Ammon's horn (tissue), 1 donor: ENCODE measurements at regions not wholly inside any gene's neighbourhood (a gene's known extent, or its start where the extent isn't known, plus 50 kb on each side); places are given as distances from the start of the nearest gene placed in this dataset.
A peak's percentile ranks its signal among the peaks of the same experiment; 100 is the strongest.
"Not testable (repeated sequence)": the region's sequence is repeated elsewhere in the genome, so short reads cannot be mapped to it uniquely, and the experiment has no call there.

ENCODE experiments used
- DNase-seq: peaks from one replicate; pipeline ENCODE4 v3.0.0-alpha.2; 2016; ENCODE audit warnings: low spot score

GRCh38 chr18:49694402-49694801, 118.9 kb downstream of the ACAA2 start:
- DNase-seq = no peak

- DNase-seq = no peak
Measured at GRCh38 chr18:49693717-49694005, 119.7 kb downstream of the ACAA2 start.

- no peak for DNase-seq
Measured at GRCh38 chr18:49692906-49693716, 120.2 kb downstream of the ACAA2 start.

- DNase-seq = no peak
Measured at GRCh38 chr18:49691177-49691608, 122.1 kb downstream of the ACAA2 start.

- no peak for DNase-seq
Measured at GRCh38 chr18:49690312-49690711, 123.0 kb downstream of the ACAA2 start.

GRCh38 chr18:49685231-49685942, 123.5 kb downstream of the LIPG start:
- DNase-seq = no peak

GRCh38 chr18:49682803-49683190, 120.9 kb downstream of the LIPG start:
- not testable (repeated sequence) for DNase-seq

GRCh38 chr18:49682173-49682802, 120.4 kb downstream of the LIPG start:
- DNase-seq = no peak

GRCh38 chr18:49681387-49681786, 119.5 kb downstream of the LIPG start:
- DNase-seq = no peak

GRCh38 chr18:49678440-49678839, 116.6 kb downstream of the LIPG start:
- DNase-seq = no peak

- DNase-seq = no peak
Measured at GRCh38 chr18:49677762-49678413, 116.0 kb downstream of the LIPG start.

- no peak for DNase-seq
Measured at GRCh38 chr18:49677081-49677480, 115.2 kb downstream of the LIPG start.

- no peak for DNase-seq
Measured at GRCh38 chr18:49673281-49673680, 111.4 kb downstream of the LIPG start.

- no peak for DNase-seq
Measured at GRCh38 chr18:49672853-49673252, 111.0 kb downstream of the LIPG start.

GRCh38 chr18:49669403-49669802, 107.5 kb downstream of the LIPG start:
- DNase-seq = no peak

- peak; percentile 54 for DNase-seq
Measured at GRCh38 chr18:49668574-49669275, 106.9 kb downstream of the LIPG start.

GRCh38 chr18:49667462-49667861, 105.6 kb downstream of the LIPG start:
- DNase-seq = no peak

- DNase-seq = no peak
Measured at GRCh38 chr18:49666045-49666775, 104.4 kb downstream of the LIPG start.

GRCh38 chr18:49663899-49664890, 102.3 kb downstream of the LIPG start:
- no peak for DNase-seq

GRCh38 chr18:49662506-49662905, 100.6 kb downstream of the LIPG start:
- no peak for DNase-seq
